ENCODE measurements at regions not wholly inside any gene's neighbourhood (a gene's known extent, or its start where the extent isn't known, plus 50 kb on each side); places are given as distances from the start of the nearest gene placed in this dataset.
"Not testable (repeated sequence)": the region's sequence is repeated elsewhere in the genome, so short reads cannot be mapped to it uniquely, and the experiment has no call there.

DNA sequence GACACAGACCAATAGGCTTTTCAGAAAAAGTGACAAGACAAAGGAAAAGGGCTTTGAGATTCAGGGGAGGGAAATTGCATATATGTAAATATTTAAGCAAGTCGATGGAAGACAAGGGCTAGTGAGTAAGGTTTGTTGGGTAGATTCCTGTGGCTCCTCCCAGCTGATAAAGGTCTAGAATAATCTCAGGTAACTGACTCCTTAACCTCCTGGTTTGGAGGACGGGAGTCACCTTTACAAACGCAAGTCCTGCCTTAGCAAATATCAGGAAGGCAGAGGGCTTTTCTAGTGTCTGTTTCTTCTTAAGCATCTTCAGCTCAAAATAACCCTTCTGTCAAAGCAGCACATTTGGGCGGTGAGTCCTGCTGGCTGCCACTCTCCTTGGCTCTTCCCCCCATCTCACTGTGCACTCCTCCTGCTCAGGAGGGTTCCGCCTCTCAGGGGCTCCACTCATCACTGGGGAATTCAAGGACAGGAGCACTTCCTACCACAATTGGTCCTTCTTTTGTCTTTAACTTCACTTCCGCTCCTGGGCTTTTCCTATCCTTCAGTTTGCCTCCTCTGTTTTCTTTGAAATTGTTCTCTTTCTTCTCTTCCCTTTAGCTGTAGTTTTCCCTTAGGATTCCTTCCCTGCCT lies 496.3 kb upstream of the KLF6 start:
- DNase-seq = no peak
- Histone ChIP-seq H3K27me3 (no peaks in the 10 kb centered on the region), H3K36me3 (no peaks in the 10 kb centered on the region), H3K27ac (peak overlapping the region; percentile 64 to 76 (median 73)), H3K4me3 (no peak overlapping the region), H3K9me3 (no peaks in the 10 kb centered on the region), H3K4me1 (peaks cover 11 to 40% (median 30%) of the 10 kb centered on the region in 4 donors)
- WGBS, 2 donors (ENCODE audit: low coverage in 1 of 2) = 68 to 81% methylated on average over 3 to 6 of the region's 6 CpGs
- no peak for TF ChIP-seq POLR2A (IDR thresholded peaks at IDR 0.05)
- TF ChIP-seq EP300 (IDR thresholded peaks at IDR 0.05; ENCODE audit: low read depth) = no peak
- no peak for TF ChIP-seq POLR2AphosphoS5 (IDR thresholded peaks at IDR 0.05)
- TF ChIP-seq, protein P1, sequence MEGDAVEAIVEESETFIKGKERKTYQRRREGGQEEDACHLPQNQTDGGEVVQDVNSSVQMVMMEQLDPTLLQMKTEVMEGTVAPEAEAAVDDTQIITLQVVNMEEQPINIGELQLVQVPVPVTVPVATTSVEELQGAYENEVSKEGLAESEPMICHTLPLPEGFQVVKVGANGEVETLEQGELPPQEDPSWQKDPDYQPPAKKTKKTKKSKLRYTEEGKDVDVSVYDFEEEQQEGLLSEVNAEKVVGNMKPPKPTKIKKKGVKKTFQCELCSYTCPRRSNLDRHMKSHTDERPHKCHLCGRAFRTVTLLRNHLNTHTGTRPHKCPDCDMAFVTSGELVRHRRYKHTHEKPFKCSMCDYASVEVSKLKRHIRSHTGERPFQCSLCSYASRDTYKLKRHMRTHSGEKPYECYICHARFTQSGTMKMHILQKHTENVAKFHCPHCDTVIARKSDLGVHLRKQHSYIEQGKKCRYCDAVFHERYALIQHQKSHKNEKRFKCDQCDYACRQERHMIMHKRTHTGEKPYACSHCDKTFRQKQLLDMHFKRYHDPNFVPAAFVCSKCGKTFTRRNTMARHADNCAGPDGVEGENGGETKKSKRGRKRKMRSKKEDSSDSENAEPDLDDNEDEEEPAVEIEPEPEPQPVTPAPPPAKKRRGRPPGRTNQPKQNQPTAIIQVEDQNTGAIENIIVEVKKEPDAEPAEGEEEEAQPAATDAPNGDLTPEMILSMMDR (IDR thresholded peaks at IDR 0.05) = no peak
- in situ Hi-C loops (cut with MboI; ENCODE audit: low pct_ligation_motif_present in 1 of 4, low pct_unique_long_range_greater_than_20kb in 1 of 4, low sequenced_read_pairs in 3 of 4) (no loop called here), intact Hi-C loops (cut with DNase I; ENCODE audit: low total_unique reads) (no loop called here)

DNA sequence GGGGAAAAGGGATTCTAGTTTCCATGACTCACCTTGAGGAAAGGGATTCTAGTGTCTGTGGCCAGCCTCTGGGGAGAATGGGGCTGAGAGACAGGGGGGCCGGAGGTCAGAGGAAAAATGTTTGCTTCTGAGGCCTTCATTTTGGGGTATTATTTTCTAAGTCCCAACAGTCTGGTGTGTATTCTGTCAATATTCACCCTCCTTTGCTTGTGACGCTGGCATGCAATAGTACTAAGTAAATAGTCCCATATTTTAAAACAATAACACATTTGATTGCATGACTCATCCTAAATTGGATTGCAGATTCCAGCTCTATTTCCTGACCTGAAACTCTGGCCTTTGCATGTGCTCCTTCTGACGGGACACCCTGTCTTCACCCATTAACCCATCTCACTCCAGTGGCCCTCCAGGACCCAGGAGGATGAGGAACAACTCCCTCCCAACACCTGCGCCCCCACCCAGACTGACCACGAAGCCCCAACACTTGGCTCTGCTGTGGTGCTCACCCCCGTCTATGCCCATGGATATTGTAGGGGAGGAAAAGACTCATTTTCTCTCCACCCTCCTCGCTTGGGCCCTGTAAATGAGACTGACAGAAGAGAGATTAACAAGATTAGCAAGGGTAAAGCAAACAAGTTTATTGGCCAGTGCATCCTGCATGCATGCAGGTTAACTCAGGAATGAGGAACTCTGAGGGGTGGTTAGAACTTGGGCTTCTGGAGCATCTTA lies 495.6 kb upstream of the KLF6 start:
- in situ Hi-C loops (cut with MboI; ENCODE audit: low pct_ligation_motif_present in 1 of 4, low pct_unique_long_range_greater_than_20kb in 1 of 4, low sequenced_read_pairs in 3 of 4) (no loop called here), intact Hi-C loops (cut with DNase I; ENCODE audit: low total_unique reads) (no loop called here)
- Histone ChIP-seq H3K27ac (peak overlapping the region; percentile 64 to 76 (median 73)), H3K4me3 (no peak overlapping the region), H3K27me3 (no peaks in the 10 kb centered on the region), H3K36me3 (no peaks in the 10 kb centered on the region), H3K4me1 (peaks cover 11 to 40% (median 30%) of the 10 kb centered on the region in 4 donors), H3K9me3 (no peaks in the 10 kb centered on the region)
- peak; percentile 44 for DNase-seq
- TF ChIP-seq POLR2AphosphoS5 (IDR thresholded peaks at IDR 0.05) = peak in 2 of 3 donors; percentile 30 to 67
- TF ChIP-seq POLR2A (IDR thresholded peaks at IDR 0.05) = no peak
- WGBS, 2 donors (ENCODE audit: low coverage in 1 of 2) = 30 to 56% methylated on average over 1 to 7 of the region's 7 CpGs

DNA sequence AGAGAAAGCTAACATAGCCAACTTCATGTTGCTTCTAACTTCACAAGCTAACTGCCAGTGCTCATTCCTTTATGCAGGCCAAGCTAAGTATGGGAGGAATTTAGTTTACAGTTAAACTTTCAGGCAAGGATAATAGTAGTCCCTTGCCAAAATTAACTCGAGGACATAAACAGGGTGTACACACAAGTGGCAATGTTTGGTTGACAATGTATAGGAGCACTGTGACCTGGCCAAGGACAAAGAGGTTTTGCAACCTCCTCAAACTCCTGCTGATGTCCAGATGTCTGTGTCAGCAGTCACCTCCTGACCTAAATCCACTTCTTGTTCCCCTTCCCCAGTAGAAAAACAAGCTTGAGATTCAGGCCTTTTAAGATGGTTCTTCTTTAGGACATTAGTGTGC lies 494.6 kb upstream of the KLF6 start:
- no peak for TF ChIP-seq EP300 (IDR thresholded peaks at IDR 0.05; ENCODE audit: low read depth)
- WGBS, 2 donors (ENCODE audit: low coverage in 1 of 2) = 38 to 48% methylated on average over 1 of the region's 1 CpG
- peak overlapping the region; percentile 64 to 76 (median 73) for H3K27ac ChIP-seq
- in situ Hi-C loops (cut with MboI; ENCODE audit: low pct_ligation_motif_present in 1 of 4, low pct_unique_long_range_greater_than_20kb in 1 of 4, low sequenced_read_pairs in 3 of 4) = no loop called here
- no peak for DNase-seq
- H3K36me3 ChIP-seq = no peaks in the 10 kb centered on the region
- no peaks in the 10 kb centered on the region for H3K9me3 ChIP-seq
- peaks cover 11 to 40% (median 30%) of the 10 kb centered on the region in 4 donors for H3K4me1 ChIP-seq
- no peaks in the 10 kb centered on the region for H3K27me3 ChIP-seq
- H3K4me3 ChIP-seq = no peak overlapping the region
- intact Hi-C loops (cut with DNase I; ENCODE audit: low total_unique reads) = no loop called here

DNA sequence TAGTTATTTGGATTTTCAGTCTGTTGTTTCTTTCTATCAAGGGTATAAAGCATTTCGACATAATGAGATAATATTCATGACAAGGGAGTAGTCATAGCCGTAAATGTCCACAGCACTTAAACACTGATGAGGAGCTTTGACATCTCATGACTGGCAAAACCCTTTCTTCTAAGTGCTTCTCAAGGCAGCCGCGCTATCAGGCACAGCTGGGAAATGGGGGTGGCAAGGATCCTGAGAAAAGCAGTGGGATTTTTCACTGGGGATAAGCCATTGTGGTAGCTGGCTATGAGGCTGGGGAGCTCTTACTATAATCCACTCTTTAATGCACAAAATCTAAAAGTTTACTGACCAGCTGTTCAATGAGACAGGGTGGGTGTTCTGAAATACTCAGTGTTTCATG lies 493.2 kb upstream of the KLF6 start:
- Histone ChIP-seq H3K4me1 (peaks cover 11 to 34% (median 28%) of the 10 kb centered on the region in 4 donors), H3K27ac (peak overlapping the region in 2 of 4 donors; percentile 75 to 76), H3K27me3 (no peaks in the 10 kb centered on the region), H3K4me3 (no peak overlapping the region), H3K9me3 (no peaks in the 10 kb centered on the region), H3K36me3 (no peaks in the 10 kb centered on the region)
- in situ Hi-C loops (cut with MboI; ENCODE audit: low pct_ligation_motif_present in 1 of 4, low pct_unique_long_range_greater_than_20kb in 1 of 4, low sequenced_read_pairs in 3 of 4) = no loop called here
- 72 to 83% methylated on average over 3 to 4 of the region's 4 CpGs for WGBS, 2 donors (ENCODE audit: low coverage in 1 of 2)
- TF ChIP-seq POLR2A (IDR thresholded peaks at IDR 0.05) (no peak), POLR2AphosphoS5 (IDR thresholded peaks at IDR 0.05) (no peak), EP300 (IDR thresholded peaks at IDR 0.05; ENCODE audit: low read depth) (no peak)
- TF ChIP-seq, protein P1 (IDR thresholded peaks at IDR 0.05) = no peak
- intact Hi-C loops (cut with DNase I; ENCODE audit: low total_unique reads) = no loop called here
- no peak for DNase-seq

DNA sequence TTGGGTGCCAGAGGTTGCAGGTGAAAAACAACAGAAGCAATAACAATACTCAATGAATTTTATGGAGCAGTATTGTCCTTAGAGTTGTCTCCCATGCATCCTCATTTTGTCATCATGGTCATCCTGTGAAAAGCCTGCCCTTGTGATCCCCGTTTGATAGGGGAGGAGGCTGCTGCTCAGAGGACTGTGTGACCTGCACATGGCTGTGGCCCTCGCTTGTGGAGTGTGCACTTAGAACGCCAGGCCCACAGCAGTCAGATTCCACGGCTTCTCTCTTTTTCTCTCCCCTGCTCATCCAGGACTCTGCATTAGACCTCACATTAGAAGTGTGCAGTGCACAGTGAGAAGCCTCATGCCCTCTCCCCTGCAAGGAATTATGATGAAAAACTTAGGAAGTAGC lies 491.1 kb upstream of the KLF6 start:
- no peak overlapping the region for H3K27ac ChIP-seq
- in situ Hi-C loops (cut with MboI; ENCODE audit: low pct_ligation_motif_present in 1 of 4, low pct_unique_long_range_greater_than_20kb in 1 of 4, low sequenced_read_pairs in 3 of 4) (no loop called here), intact Hi-C loops (cut with DNase I; ENCODE audit: low total_unique reads) (no loop called here)
- DNase-seq = no peak
- peaks cover 7 to 21% (median 20%) of the 10 kb centered on the region in 4 donors for H3K4me1 ChIP-seq
- WGBS, 2 donors (ENCODE audit: low coverage in 1 of 2) = 83 to 88% methylated on average over 3 to 4 of the region's 4 CpGs
- no peaks in the 10 kb centered on the region for H3K36me3 ChIP-seq
- no peaks in the 10 kb centered on the region for H3K9me3 ChIP-seq
- no peaks in the 10 kb centered on the region for H3K27me3 ChIP-seq
- no peak for TF ChIP-seq POLR2A (IDR thresholded peaks at IDR 0.05)
- TF ChIP-seq POLR2AphosphoS5 (IDR thresholded peaks at IDR 0.05) = no peak
- TF ChIP-seq, protein P1 (IDR thresholded peaks at IDR 0.05) = no peak
- TF ChIP-seq EP300 (IDR thresholded peaks at IDR 0.05; ENCODE audit: low read depth) = no peak
- no peak overlapping the region for H3K4me3 ChIP-seq

DNA sequence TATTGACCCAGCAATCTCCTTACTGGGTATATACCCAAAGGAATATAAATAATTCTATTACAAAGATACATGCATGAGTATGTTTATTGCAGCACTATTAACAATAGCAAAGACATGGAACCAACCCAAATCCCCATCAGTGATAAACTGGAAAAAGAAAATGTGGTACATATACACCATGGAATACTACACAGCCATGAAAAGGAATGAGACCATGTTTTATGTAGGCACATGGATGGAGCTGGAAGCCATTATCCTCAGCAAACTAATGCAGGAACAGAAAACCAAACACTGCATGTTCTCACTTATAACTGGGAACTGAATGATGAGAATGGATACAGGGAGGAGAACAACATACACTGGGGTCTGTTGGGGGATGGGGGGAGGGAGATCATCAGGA lies 489.7 kb upstream of the KLF6 start:
- H3K27ac ChIP-seq; H3K9me3 ChIP-seq; intact Hi-C loops (cut with DNase I; ENCODE audit: low total_unique reads); in situ Hi-C loops (cut with MboI; ENCODE audit: low pct_ligation_motif_present in 1 of 4, low pct_unique_long_range_greater_than_20kb in 1 of 4, low sequenced_read_pairs in 3 of 4); H3K4me3 ChIP-seq; DNase-seq; H3K27me3 ChIP-seq; H3K36me3 ChIP-seq; H3K4me1 ChIP-seq: not testable (repeated sequence)
